Esophagus mucosa (tissue), 1 donor: ENCODE measurements at regions not wholly inside any gene's neighbourhood (a gene's known extent, or its start where the extent isn't known, plus 50 kb on each side); places are given as distances from the start of the nearest gene placed in this dataset.
"Not testable (repeated sequence)": the region's sequence is repeated elsewhere in the genome, so short reads cannot be mapped to it uniquely, and the experiment has no call there.

Source experiments
- ATAC-seq: fragments of 200-7000 bp; cut with Tn5 transposase; one replicate; pipeline ENCODE4 v1.9.1; 2020
- donor health status: DM: yes; HTN: yes; CAD: no.

GRCh38 chr3:18121020-18121419 lies 304.1 kb downstream of the SATB1 start:
- ATAC-seq: no peak

- ATAC-seq: no peak
Observed at GRCh38 chr3:18119866-18120265, 305.3 kb downstream of the SATB1 start.

- ATAC-seq: peak; percentile 42
Observed at GRCh38 chr3:18114894-18115293, 310.2 kb downstream of the SATB1 start.

- no peak for ATAC-seq
Observed at GRCh38 chr3:18113417-18113816, 311.7 kb downstream of the SATB1 start.

- no peak for ATAC-seq
Observed at GRCh38 chr3:18112674-18113375, 312.3 kb downstream of the SATB1 start.

GRCh38 chr3:18111796-18112232 lies 313.3 kb downstream of the SATB1 start:
- ATAC-seq: no peak

GRCh38 chr3:18103591-18103990 lies 321.5 kb downstream of the SATB1 start:
- no peak for ATAC-seq

- no peak for ATAC-seq
Observed at GRCh38 chr3:18100121-18100520, 325.0 kb downstream of the SATB1 start.

GRCh38 chr3:18099611-18100010 lies 325.5 kb downstream of the SATB1 start:
- ATAC-seq: no peak

- ATAC-seq: peak; percentile 84
Observed at GRCh38 chr3:18098960-18099587, 326.1 kb downstream of the SATB1 start.

- ATAC-seq: no peak
Observed at GRCh38 chr3:18097989-18098388, 327.1 kb downstream of the SATB1 start.

- no peak for ATAC-seq
Observed at GRCh38 chr3:18097473-18097872, 327.7 kb downstream of the SATB1 start.

GRCh38 chr3:18092726-18093125 lies 332.4 kb downstream of the SATB1 start:
- no peak for ATAC-seq

- no peak for ATAC-seq
Observed at GRCh38 chr3:18090377-18090776, 334.8 kb downstream of the SATB1 start.

GRCh38 chr3:18087988-18088387 lies 337.2 kb downstream of the SATB1 start:
- no peak for ATAC-seq

- no peak for ATAC-seq
Observed at GRCh38 chr3:18086760-18087159, 338.4 kb downstream of the SATB1 start.

- ATAC-seq: no peak
Observed at GRCh38 chr3:18086078-18086477, 339.1 kb downstream of the SATB1 start.

- no peak for ATAC-seq
Observed at GRCh38 chr3:18085429-18085828, 339.7 kb downstream of the SATB1 start.

- ATAC-seq: not testable (repeated sequence)
Observed at GRCh38 chr3:18083273-18083590, 340.8 kb upstream of the TBC1D5 start.

GRCh38 chr3:18082551-18083272 lies 340.3 kb upstream of the TBC1D5 start:
- no peak for ATAC-seq

- no peak for ATAC-seq
Observed at GRCh38 chr3:18080198-18080689, 337.8 kb upstream of the TBC1D5 start.

- ATAC-seq: no peak
Observed at GRCh38 chr3:18079739-18080138, 337.3 kb upstream of the TBC1D5 start.

GRCh38 chr3:18079062-18079461 lies 336.6 kb upstream of the TBC1D5 start:
- ATAC-seq: no peak
